HCT116 (cell line): ENCODE measurements at regions not wholly inside any gene's neighbourhood (a gene's known extent, or its start where the extent isn't known, plus 50 kb on each side); places are given as distances from the start of the nearest gene placed in this dataset.

ENCODE experiments used
- ATAC-seq: fragments of 200-7000 bp; cut with Tn5 transposase; 2 replicates; pipeline ENCODE4 v1.9.1; 2020; ENCODE audit warnings: mild to moderate bottlenecking, moderate library complexity
- BruUV-seq: library from RNA; stranded (reverse); fragments of 400-500 nt; replicated peaks from 2 replicates; lab custom pipeline; 2021; lab: Mats Ljungman, UMichigan
- CTCF ChIA-PET: fragments of 300-600 bp; sonication (Branson Sonifier 250); formaldehyde crosslinking; loops from one replicate; lab custom pipeline; 2021; ENCODE audit warnings: antibody characterized with exemption; lab: Charles Lee
- POLR2A ChIA-PET: fragments of 300-600, 350-600 bp; sonication (Branson Sonifier 250); formaldehyde crosslinking; loops from one replicate; lab custom pipeline; 2021; ENCODE audit warnings: antibody characterized with exemption; lab: Charles Lee
- RAD21 ChIA-PET, 2 experiments: fragments of 300-600 bp; sonication (Branson Sonifier 250); formaldehyde crosslinking; loops; one replicate each; lab custom pipeline; 2023; ENCODE audit warnings: low total read pairs in 2 of 2; ENCODE audit not compliant: uncharacterized antibody in 2 of 2, unreplicated experiment in 2 of 2, low non-redundant PET in 1 of 2; lab: Charles Lee
- DNase-seq: peaks from one replicate; pipeline ENCODE4 v3.0.0-alpha.2; 2010; ENCODE audit warnings: low read depth, low spot score
- H2AFZ ChIP-seq: fragments of 200-600 bp; shearing (Covaris generic), sonication (generic); 2 replicates; pipeline ENCODE4 v1.6.1; 2017; ENCODE audit warnings: low read depth, mixed run types, mixed read lengths, antibody characterized with exemption, low read length; ENCODE audit not compliant: poor library complexity, severe bottlenecking
- H3K27ac ChIP-seq: 2 replicates; pipeline ENCODE4 v1.5.1; 2012; ENCODE audit warnings: low read depth, low read length
- H3K27me3 ChIP-seq: fragments of 200-600 bp; sonication (generic); 2 replicates; pipeline ENCODE4 v1.6.1; 2016; ENCODE audit warnings: mixed run types, low read length, mixed read lengths; ENCODE audit not compliant: insufficient read depth
- H3K36me3 ChIP-seq, 2 experiments: fragments of 200-500 bp in 1 of 2; fragments of 200-600 bp in 1 of 2; sonication (Bioruptor generic) in 1 of 2; sonication (generic) in 1 of 2; 2 replicates each; pipeline versions ENCODE4 v1.5.1 to v1.6.1; 2014 to 2016; ENCODE audit warnings: low read length in 2 of 2, inconsistent platforms in 1 of 2, mixed read lengths in 1 of 2, mixed run types in 1 of 2; ENCODE audit not compliant: insufficient read depth in 2 of 2, control insufficient read depth in 1 of 2
- H3K4me1 ChIP-seq, 2 experiments: fragments of 200-600 bp in 1 of 2; sonication (generic) in 1 of 2; 2 replicates each; pipeline versions ENCODE4 v1.5.1 to v1.6.1; 2012 to 2017; ENCODE audit warnings: low read length in 2 of 2, inconsistent platforms in 1 of 2, mild to moderate bottlenecking in 1 of 2, mixed read lengths in 1 of 2, mixed run types in 1 of 2, moderate library complexity in 1 of 2; ENCODE audit not compliant: insufficient read depth in 2 of 2, control insufficient read depth in 1 of 2
- H3K4me2 ChIP-seq: fragments of 200-600 bp; sonication (generic); 2 replicates; pipeline ENCODE4 v1.6.1; 2017; ENCODE audit warnings: mixed run types, low read length, mixed read lengths
- H3K4me3 ChIP-seq, 2 experiments: fragments of 200-600 bp in 1 of 2; sonication (generic) in 1 of 2; replicated peaks in 1 of 2; 2 replicates each; pipeline ENCODE4 v1.5.1; 2011 to 2016; ENCODE audit warnings: low read length in 2 of 2, control low read depth in 1 of 2, low read depth in 1 of 2, mild to moderate bottlenecking in 1 of 2, mixed read lengths in 1 of 2, mixed run types in 1 of 2
- H3K79me2 ChIP-seq: fragments of 200-600 bp; sonication (generic); 2 replicates; pipeline ENCODE4 v1.6.1; 2017; ENCODE audit warnings: mild to moderate bottlenecking, mixed run types, low read length, moderate library complexity, mixed read lengths; ENCODE audit not compliant: insufficient read depth
- H3K9ac ChIP-seq: fragments of 200-600 bp; sonication (generic); 2 replicates; pipeline ENCODE4 v1.6.1; 2016; ENCODE audit warnings: low read length, mixed read lengths
- H3K9me2 ChIP-seq: fragments of 200-600 bp; sonication (generic), shearing (Covaris generic); 2 replicates; pipeline ENCODE4 v1.6.1; 2017; ENCODE audit warnings: mixed run types, mild to moderate bottlenecking, moderate library complexity; ENCODE audit not compliant: insufficient read depth
- H3K9me3 ChIP-seq, 2 experiments: fragments of 200-500 bp in 1 of 2; fragments of 200-600 bp in 1 of 2; sonication (Bioruptor generic) in 1 of 2; sonication (generic) in 1 of 2; 2 replicates each; pipeline ENCODE4 v1.6.1; 2014 to 2017; ENCODE audit warnings: low read length in 2 of 2, mixed read lengths in 2 of 2, inconsistent platforms in 1 of 2, low read depth in 1 of 2, mild to moderate bottlenecking in 1 of 2, mixed run types in 1 of 2, moderate library complexity in 1 of 2; ENCODE audit not compliant: control insufficient read depth in 1 of 2, insufficient read depth in 1 of 2
- H4K20me1 ChIP-seq: fragments of 200-600 bp; sonication (generic), shearing (Covaris generic); 2 replicates; pipeline ENCODE4 v1.6.1; 2017; ENCODE audit warnings: mixed run types, mild to moderate bottlenecking, moderate library complexity; ENCODE audit not compliant: insufficient read depth
- ATF3 ChIP-seq: IDR thresholded peaks from 2 replicates; pipeline ENCODE4 v1.6.1; 2012
- CBX3 ChIP-seq: IDR thresholded peaks from 2 replicates; pipeline ENCODE4 v1.6.1; 2012; ENCODE audit warnings: low read depth
- CTCF ChIP-seq, 3 experiments: fragments of 200-600 bp in 1 of 3; sonication (generic) in 1 of 3; IDR thresholded peaks in 2 of 3; conservative IDR thresholded peaks in 1 of 3; 2 replicates each; pipeline ENCODE4 v1.5.1; 2012 to 2017; ENCODE audit warnings: low read depth in 2 of 3, low read length in 2 of 3, antibody characterized with exemption in 1 of 3, borderline replicate concordance in 1 of 3, control low read depth in 1 of 3, mild to moderate bottlenecking in 1 of 3, mixed read lengths in 1 of 3, mixed run types in 1 of 3, moderate library complexity in 1 of 3; ENCODE audit not compliant: insufficient read depth in 1 of 3
- ELF1 ChIP-seq: IDR thresholded peaks from 2 replicates; pipeline ENCODE4 v1.6.1; 2012; ENCODE audit warnings: low read depth, borderline replicate concordance
- EZH2 ChIP-seq: fragments of 200-600 bp; sonication (generic); IDR thresholded peaks from 2 replicates; pipeline ENCODE4 v1.6.1; 2017; ENCODE audit warnings: antibody characterized with exemption, mixed run types
- EZH2phosphoT487 ChIP-seq: fragments of 200-600 bp; IDR thresholded peaks from 2 replicates; pipeline ENCODE4 v1.6.1; 2018; ENCODE audit warnings: antibody characterized with exemption, borderline replicate concordance
- FOSL1 ChIP-seq: IDR thresholded peaks from 2 replicates; pipeline ENCODE4 v1.6.1; 2012; ENCODE audit warnings: low read depth
- JUND ChIP-seq: IDR thresholded peaks from 2 replicates; pipeline ENCODE4 v1.6.1; 2012
- MAX ChIP-seq: IDR thresholded peaks from 2 replicates; pipeline ENCODE4 v1.6.1; 2012
- POLR2AphosphoS5 ChIP-seq: IDR thresholded peaks from 2 replicates; pipeline ENCODE4 v1.6.1; 2011; ENCODE audit warnings: mild to moderate bottlenecking, low read depth, low read length, moderate library complexity
- RAD21 ChIP-seq: IDR thresholded peaks from 2 replicates; pipeline ENCODE4 v1.6.1; 2012; ENCODE audit warnings: low read depth, mild to moderate bottlenecking
- REST ChIP-seq: IDR thresholded peaks from 2 replicates; pipeline ENCODE4 v1.6.1; 2012; ENCODE audit warnings: low read depth
- SIN3A ChIP-seq: IDR thresholded peaks from 2 replicates; pipeline ENCODE4 v1.6.1; 2012; ENCODE audit warnings: low read depth
- SP1 ChIP-seq: IDR thresholded peaks from 2 replicates; pipeline ENCODE4 v1.6.1; 2012; ENCODE audit warnings: low read depth
- SRF ChIP-seq: IDR thresholded peaks from 2 replicates; pipeline ENCODE4 v1.6.1; 2012; ENCODE audit warnings: low read depth
- YY1 ChIP-seq: IDR thresholded peaks from 2 replicates; pipeline ENCODE4 v1.6.1; 2011; ENCODE audit warnings: low read length, low read depth, moderate library complexity, mild to moderate bottlenecking; ENCODE audit not compliant: insufficient replicate concordance; ENCODE audit errors: extremely low read depth
- ZBTB33 ChIP-seq: IDR thresholded peaks from 2 replicates; pipeline ENCODE4 v1.6.1; 2011; ENCODE audit warnings: mild to moderate bottlenecking, low read length, moderate library complexity; ENCODE audit not compliant: insufficient replicate concordance; ENCODE audit errors: extremely low read depth
- ZNF274 ChIP-seq: fragments of 200-500 bp; sonication (Bioruptor generic); IDR thresholded peaks from 2 replicates; pipeline ENCODE4 v1.6.1; 2014; ENCODE audit warnings: mild to moderate bottlenecking, low read depth, low read length, inconsistent platforms
- intact Hi-C: fragments of 100-400 bp; cut with micrococcal nuclease; formaldehyde crosslinking; loops from 2 replicates; pipeline ENCODE4 v1.10.0; 2022

GRCh38 chr4:13955551-13955950, 328.0 kb upstream of the BOD1L1 start:
- ATAC-seq (no peak), DNase-seq (no peak)
- intact Hi-C loops = no loop called here
- Histone ChIP-seq H3K9me2 (no peaks in the 10 kb centered on the region), H4K20me1 (no peaks in the 10 kb centered on the region), H3K9ac (no peak overlapping the region), H3K27ac (no peak overlapping the region), H3K4me2 (no peak overlapping the region), H3K9me3 (peaks cover 0 to 13% of the 10 kb centered on the region in 2 experiments; a peak in 1 of 4 replicates), H3K4me1 (no peaks in the 10 kb centered on the region), H3K4me3 (no peak overlapping the region), H3K27me3 (no peaks in the 10 kb centered on the region), H3K79me2 (no peaks in the 10 kb centered on the region), H3K36me3 (no peaks in the 10 kb centered on the region), H2AFZ (no peak overlapping the region)
- TF ChIP-seq EZH2 = no peak
- no peak for TF ChIP-seq EZH2phosphoT487
- no peak for TF ChIP-seq CBX3
- TF ChIP-seq ELF1 = no peak
- TF ChIP-seq SRF = no peak
- TF ChIP-seq MAX = no peak
- TF ChIP-seq JUND = no peak
- TF ChIP-seq ZBTB33 = no peak
- TF ChIP-seq POLR2AphosphoS5 = no peak
- TF ChIP-seq YY1 = no peak
- TF ChIP-seq SIN3A = no peak
- no peak for TF ChIP-seq REST
- no peak for TF ChIP-seq FOSL1
- TF ChIP-seq SP1 = no peak
- TF ChIP-seq CTCF (IDR thresholded peaks at IDR 0.05 in 2 of 3, conservative IDR thresholded peaks at IDR 0.05 in 1 of 3; ENCODE audit: borderline replicate concordance in 1 of 3, insufficient read depth in 1 of 3, low read depth in 2 of 3, low read length in 2 of 3) = no peak
- TF ChIP-seq ATF3 = no peak
- no peak for TF ChIP-seq ZNF274
- no peak for TF ChIP-seq RAD21
- ChIA-PET RAD21 (no interaction called here), POLR2A (no interaction called here), CTCF (no interaction called here)
- BruUV-seq = no TSS peak
